AG08396 (cell line): ENCODE measurements at regions not wholly inside any gene's neighbourhood (a gene's known extent, or its start where the extent isn't known, plus 50 kb on each side); places are given as distances from the start of the nearest gene placed in this dataset.
"Not testable (repeated sequence)": the region's sequence is repeated elsewhere in the genome, so short reads cannot be mapped to it uniquely, and the experiment has no call there.

Experiments
- DNase-seq: peaks from one replicate; pipeline ENCODE4 v3.0.0; 2012; ENCODE audit warnings: low spot score, mixed read lengths

- DNase-seq, result no peak
Observed at GRCh38 chr5:167415779-167416746, 875.4 kb upstream of the WWC1 start.

GRCh38 chr5:167417662-167418061 lies 873.8 kb upstream of the WWC1 start:
- no peak for DNase-seq

GRCh38 chr5:167425161-167425560 lies 866.3 kb upstream of the WWC1 start:
- DNase-seq, result no peak

GRCh38 chr5:167426501-167426900 lies 864.9 kb upstream of the WWC1 start:
- no peak for DNase-seq

GRCh38 chr5:167427641-167428040 lies 863.8 kb upstream of the WWC1 start:
- not testable (repeated sequence) for DNase-seq

- no peak for DNase-seq
Observed at GRCh38 chr5:167440846-167441245, 850.6 kb upstream of the WWC1 start.

GRCh38 chr5:167442922-167443321 lies 848.5 kb upstream of the WWC1 start:
- DNase-seq, result peak; percentile 6

GRCh38 chr5:167447466-167448375 lies 843.7 kb upstream of the WWC1 start:
- no peak for DNase-seq

GRCh38 chr5:167448376-167448775 lies 843.1 kb upstream of the WWC1 start:
- no peak for DNase-seq

- DNase-seq, result no peak
Observed at GRCh38 chr5:167451076-167451475, 840.4 kb upstream of the WWC1 start.

GRCh38 chr5:167452136-167452535 lies 839.3 kb upstream of the WWC1 start:
- no peak for DNase-seq

- DNase-seq, result no peak
Observed at GRCh38 chr5:167453246-167454030, 838.0 kb upstream of the WWC1 start.

- no peak for DNase-seq
Observed at GRCh38 chr5:167458412-167458811, 833.0 kb upstream of the WWC1 start.

- no peak for DNase-seq
Observed at GRCh38 chr5:167460449-167461020, 830.9 kb upstream of the WWC1 start.

GRCh38 chr5:167463939-167464338 lies 827.5 kb upstream of the WWC1 start:
- DNase-seq, result no peak

GRCh38 chr5:167466992-167467391 lies 824.5 kb upstream of the WWC1 start:
- DNase-seq, result no peak

GRCh38 chr5:167472566-167473108 lies 818.8 kb upstream of the WWC1 start:
- DNase-seq, result no peak

- no peak for DNase-seq
Observed at GRCh38 chr5:167478188-167478587, 813.3 kb upstream of the WWC1 start.

- no peak for DNase-seq
Observed at GRCh38 chr5:167479779-167480178, 811.7 kb upstream of the WWC1 start.

- no peak for DNase-seq
Observed at GRCh38 chr5:167481345-167481744, 810.1 kb upstream of the WWC1 start.

GRCh38 chr5:167482555-167482954 lies 808.9 kb upstream of the WWC1 start:
- DNase-seq, result no peak
